NCI-H2107 treated with DMSO at 0.1 percent for 48 hours (cell line): ENCODE measurements at regions not wholly inside any gene's neighbourhood (a gene's known extent, or its start where the extent isn't known, plus 50 kb on each side); places are given as distances from the start of the nearest gene placed in this dataset.
A peak's percentile ranks its signal among the peaks of the same experiment; 100 is the strongest.
"Not testable (repeated sequence)": the region's sequence is repeated elsewhere in the genome, so short reads cannot be mapped to it uniquely, and the experiment has no call there.

ENCODE experiments used
- DNase-seq: peaks from one replicate; lab custom pipeline; 2025; ENCODE audit not compliant: unreplicated experiment; lab: John Stamatoyannopoulos, UW

GRCh38 chr14:105924951-105925591 lies 398.7 kb downstream of the TMEM121 start:
- no peak for DNase-seq

DNA sequence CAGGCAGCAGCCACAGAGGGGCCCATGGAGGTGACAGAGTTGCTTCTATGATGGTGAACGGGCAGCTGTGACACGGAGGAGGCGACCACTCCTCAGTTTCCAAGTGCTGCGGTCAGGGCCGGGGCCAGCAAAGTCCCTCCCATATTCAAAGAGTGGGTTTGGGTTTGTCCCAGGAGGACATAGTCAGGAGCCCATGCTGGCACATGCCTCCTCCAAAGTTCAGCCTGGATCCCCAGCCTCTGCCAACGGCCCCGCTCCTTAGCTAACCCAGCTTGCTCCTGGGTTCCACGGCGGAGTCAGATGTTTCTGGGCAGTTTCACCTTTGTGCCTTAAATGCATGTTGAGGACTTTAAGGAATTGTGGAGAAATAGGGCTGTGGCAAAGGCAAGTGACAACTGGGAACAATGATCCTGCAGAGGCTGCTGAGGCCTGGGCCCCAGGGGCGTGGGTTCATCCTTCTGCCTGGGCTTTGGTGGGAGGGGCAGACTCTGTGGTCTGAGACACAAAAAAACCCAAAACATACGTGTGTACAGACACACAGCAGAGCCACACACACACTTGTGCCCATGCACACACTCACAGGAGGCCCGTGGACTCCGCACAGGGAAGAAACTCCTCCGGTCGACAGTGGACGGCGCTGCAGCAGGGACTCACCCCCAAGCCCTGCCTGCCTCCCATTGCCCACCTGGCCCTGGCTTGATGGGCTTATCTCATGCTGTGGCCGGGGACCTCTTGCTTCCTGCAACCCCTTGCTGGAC lies 399.4 kb downstream of the TMEM121 start:
- DNase-seq = no peak

DNA sequence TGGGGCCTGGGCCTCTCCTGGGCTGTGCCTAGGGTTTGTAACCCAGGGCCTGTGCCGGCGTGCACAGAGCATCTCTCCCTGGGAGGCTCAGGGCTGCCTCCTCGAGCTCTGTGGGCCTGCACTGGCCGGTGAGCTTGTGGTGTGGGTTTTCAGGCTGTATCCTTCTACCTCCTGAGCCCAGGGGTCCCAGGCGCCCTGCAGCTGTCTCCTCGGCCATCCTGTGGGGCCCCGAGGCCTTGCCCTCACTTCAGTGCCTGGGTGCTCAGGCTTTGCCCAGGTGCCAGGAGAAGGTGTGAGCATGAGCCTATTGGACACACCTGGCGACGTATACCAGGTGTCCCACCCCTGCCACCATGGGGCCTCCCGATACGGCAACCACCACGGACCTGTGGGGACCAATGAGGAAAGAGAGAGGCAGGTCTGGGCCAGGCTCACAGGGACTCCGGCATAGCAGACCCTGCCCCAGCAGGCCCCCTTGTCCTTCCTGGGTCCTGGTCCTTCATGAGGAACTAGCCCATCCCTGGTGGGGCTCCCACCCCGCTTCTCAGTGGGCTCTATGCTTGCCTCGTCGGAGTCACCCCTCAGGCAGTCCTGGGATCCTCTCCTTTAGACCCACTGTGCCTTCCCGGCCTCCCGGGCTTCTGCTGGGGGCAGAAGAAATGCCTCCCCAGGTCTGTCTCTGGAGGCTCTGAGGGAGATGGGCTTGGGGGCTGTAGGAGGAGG lies 400.2 kb downstream of the TMEM121 start:
- no peak for DNase-seq

DNA sequence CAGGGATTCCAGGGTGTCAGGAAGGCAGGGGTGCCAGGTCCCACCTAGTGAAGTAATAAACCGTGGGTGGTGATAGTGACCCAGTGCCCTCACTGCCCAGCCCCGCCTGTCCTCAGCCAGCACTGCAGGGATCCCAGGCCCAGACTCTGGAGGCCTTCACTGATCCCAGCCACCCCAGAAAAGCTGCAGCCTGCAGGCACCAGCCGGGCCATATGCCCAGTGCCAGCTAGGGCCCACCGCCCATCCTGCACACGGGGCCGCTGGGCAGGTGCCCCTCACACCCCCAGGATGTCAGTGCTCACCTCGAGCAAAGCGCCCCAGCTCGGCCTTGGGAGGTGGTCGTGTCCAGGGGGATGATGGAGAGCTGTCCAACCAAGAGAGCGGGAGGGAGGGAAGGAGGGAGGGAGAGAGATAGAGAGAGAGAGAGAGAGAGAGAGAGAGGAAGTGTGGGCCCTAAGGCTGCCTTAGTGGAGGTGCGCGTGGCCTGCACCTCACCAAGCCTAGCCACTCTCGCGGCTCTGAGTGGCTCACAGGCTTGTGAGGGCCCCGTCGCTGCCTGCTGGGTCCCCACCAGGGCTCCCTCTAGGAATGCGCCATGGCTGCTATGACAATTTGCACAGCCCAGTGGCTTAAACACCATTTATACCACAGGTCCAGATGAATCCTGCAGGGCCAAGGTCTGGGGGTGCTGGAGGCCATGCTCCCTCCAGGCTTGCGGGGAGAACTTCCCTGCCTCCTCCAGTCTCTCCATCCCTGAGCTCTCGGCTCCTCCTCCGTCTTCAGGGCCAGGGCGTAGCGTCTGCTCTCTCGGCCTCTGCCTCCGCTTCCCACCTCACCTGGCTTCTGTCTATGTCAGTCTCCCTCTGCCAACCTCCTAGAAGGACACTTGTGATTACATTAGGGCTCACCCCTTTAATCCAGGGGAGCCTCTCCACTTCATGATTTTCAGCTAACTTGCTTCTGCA lies 401.0 kb downstream of the TMEM121 start:
- no peak for DNase-seq

DNA sequence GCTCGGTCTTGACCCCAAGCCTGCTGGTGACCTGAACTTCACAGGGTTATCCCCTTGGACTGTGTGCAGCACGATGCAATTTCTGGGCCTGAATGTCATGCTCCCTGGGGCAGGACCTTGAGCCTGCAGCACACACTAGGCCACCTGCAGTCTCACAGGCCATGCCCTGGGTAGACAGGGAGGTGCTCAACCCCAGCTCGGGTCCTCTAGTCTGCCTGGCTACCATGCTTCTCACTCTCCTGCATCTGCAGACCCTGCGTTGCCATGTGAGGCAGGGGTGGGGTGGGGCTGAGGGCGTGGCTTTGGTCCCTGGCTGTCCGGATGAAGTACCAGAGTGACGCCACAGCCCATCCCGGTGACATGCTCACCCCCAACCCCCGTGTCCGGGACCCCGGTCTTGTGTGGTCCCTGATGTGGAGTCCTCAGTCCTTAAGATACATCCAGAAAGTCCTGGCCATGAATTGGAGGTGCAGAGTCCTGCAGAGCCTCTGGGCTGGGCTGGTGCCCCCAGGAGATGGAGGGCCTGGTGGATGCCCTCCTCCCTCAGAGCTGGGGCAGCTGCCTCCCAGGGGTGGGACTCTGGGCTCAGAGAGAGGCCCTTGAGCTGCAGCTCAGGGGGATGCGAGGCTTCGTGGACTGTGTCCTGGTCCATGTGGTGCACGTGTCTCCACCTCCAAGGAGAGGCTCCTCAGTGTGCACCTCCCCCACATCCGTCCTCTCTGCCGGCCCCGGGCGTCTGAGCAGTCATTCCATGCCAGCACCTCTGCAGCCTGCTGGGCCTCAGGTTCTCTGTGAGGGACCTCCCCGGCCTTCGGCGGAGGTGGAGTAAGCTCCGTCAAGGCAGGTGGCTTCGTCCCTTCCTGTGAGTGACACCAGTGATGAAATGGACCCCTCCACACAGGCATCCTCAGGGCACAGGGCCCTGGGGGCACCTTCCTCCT lies 402.1 kb downstream of the TMEM121 start:
- not testable (repeated sequence) for DNase-seq

- no peak for DNase-seq
These were observed 403.1 kb downstream of the TMEM121 start for GRCh38 chr14:105929327-105930081.

GRCh38 chr14:105930572-105930971 lies 404.2 kb downstream of the TMEM121 start:
- DNase-seq = no peak

- peak; percentile 32 for DNase-seq
These were observed 405.6 kb downstream of the TMEM121 start for GRCh38 chr14:105931808-105932483.

GRCh38 chr14:105933238-105933637 lies 406.9 kb downstream of the TMEM121 start:
- DNase-seq = no peak

DNA sequence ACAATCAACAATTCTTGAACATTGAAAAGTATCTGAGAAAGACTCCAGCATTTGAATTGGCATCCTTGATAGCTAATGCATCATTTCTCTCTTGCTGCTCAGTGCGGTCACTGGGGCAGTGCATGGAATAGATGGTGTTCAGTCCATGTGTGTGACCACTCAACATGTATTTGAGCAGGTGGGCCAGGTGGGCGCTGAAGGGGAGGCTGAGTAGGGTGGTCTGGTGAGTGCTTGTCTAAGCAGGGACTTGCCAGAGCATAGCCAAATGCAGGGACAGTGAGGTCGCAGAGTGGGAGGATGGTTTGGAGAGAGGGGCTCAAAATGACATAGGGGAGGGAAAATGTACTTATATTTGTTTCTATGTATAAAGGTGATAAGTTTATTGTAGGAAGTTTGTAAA lies 409.0 kb downstream of the TMEM121 start:
- DNase-seq = no peak

DNA sequence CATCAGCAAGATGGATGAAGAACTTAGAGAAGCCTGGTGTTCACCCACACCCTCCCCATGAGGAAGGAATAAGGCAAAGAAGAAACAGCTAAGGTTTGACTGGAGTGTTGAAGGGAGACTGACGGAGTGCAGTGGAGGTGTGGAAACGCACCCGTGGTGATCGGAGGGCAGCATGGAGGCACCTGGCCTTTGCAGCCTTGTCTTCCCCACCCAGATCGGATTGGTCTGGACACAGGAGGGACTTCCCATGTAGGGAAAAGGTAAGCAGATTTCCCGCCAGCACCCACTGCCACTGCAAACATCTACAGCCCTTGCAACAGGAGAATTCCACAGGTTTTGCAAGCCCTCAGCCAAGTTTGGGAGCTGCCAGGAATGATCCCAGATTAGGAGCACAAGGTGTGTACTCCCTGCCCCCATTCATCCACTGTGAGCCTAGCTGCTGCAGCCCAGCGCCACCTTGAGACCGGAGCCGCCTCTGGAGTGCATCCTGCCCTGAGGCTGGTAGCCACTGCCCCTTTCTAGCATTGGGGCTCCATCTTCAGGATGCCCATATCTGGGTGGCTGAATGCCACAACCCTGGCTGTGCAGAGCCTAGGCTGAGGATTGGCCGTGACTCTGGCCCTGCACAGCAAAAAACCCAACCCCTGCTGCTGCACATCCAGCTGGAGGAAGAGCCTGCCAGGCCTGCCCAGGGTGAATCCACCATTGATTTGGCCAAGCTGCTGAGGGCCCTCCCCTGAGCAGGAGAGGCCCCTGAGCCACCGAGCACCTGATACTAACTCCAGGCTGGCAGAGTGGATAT lies 411.1 kb downstream of the TMEM121 start:
- no peak for DNase-seq

DNA sequence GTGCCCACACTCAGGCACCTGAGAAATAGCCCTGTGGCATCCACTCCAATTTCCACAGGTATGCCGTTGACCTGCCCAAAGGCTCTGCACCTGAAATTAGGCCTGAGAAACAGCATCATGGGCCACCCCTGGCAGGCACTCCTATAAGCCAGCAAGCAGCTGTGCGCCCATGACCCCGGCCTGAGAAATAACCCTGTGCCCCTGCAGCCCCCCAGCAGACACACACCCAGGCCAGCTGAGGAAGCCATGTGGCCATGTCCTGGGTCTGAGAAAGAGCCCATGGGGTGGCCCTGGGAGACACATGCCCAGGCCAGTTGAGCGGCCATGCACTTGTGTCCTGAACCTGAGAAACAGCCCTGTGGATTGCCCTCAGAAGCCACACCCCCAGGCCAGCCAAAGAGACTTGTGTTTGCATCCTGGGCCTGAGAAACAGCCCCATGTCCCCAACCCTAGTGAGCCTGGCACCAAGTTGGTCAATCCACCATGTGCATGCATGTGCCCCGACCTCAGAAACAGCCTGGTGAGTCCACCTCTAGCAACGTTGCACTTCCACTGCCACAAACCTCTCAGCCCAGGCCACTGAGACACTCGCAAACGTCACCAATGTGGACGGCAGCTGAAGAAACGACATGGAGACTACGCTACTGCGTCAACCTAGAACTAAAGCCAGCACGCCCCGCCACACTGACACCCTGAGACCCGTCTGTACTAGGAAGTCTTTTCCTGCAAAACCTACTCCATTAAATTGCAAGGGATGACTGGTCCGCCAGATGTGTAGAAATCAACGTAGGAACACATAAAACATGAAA lies 411.9 kb downstream of the TMEM121 start:
- no peak for DNase-seq

GRCh38 chr14:105938959-105939358 lies 412.6 kb downstream of the TMEM121 start:
- no peak for DNase-seq

GRCh38 chr14:105939810-105940508 lies 413.6 kb downstream of the TMEM121 start:
- no peak for DNase-seq

GRCh38 chr14:105940534-105941225 lies 414.3 kb downstream of the TMEM121 start:
- DNase-seq = no peak
